Natural killer cell treated with Interleukin-12 subunit alpha and Interleukin-12 subunit beta and Interleukin-15 and Interleukin-18, amount 100 ng/mL, for 72 hours (primary cell): ENCODE measurements at regions not wholly inside any gene's neighbourhood (a gene's known extent, or its start where the extent isn't known, plus 50 kb on each side); places are given as distances from the start of the nearest gene placed in this dataset.
"Not testable (repeated sequence)": the region's sequence is repeated elsewhere in the genome, so short reads cannot be mapped to it uniquely, and the experiment has no call there.

Source experiments
- ATAC-seq, 2 donors: fragments of 150-1000 bp; cut with Tn5 transposase in 1 of 2; sonication (Bioruptor Pico), chemical (Tn5 transposase) in 1 of 2; 2 replicates each; pipeline ENCODE4 v1.10.0; 2021
- DNase-seq: peaks from one replicate; pipeline ENCODE4 v3.0.0; 2022; ENCODE audit warnings: low spot score
- H3K27ac Mint-ChIP-seq, 2 donors: 1 replicate in 1 of 2; 2 replicates in 1 of 2; pipeline ENCODE4 v1.8.0; 2022; ENCODE audit warnings: mixed read lengths in 2 of 2, mild to moderate bottlenecking in 1 of 2, moderate library complexity in 1 of 2
- H3K27me3 Mint-ChIP-seq, 2 donors: 1 replicate in 1 of 2; 2 replicates in 1 of 2; pipeline ENCODE4 v1.8.0; 2022; ENCODE audit warnings: mixed read lengths in 2 of 2
- H3K36me3 Mint-ChIP-seq: one replicate; pipeline ENCODE4 v1.8.0; 2022; ENCODE audit warnings: mixed read lengths
- H3K4me1 Mint-ChIP-seq, 2 donors: 1 replicate in 1 of 2; 2 replicates in 1 of 2; pipeline ENCODE4 v1.8.0; 2022; ENCODE audit warnings: low read depth in 2 of 2, mixed read lengths in 2 of 2, mild to moderate bottlenecking in 1 of 2
- H3K4me3 Mint-ChIP-seq: one replicate; pipeline ENCODE4 v1.8.0; 2022; ENCODE audit warnings: mixed read lengths
- H3K9me3 Mint-ChIP-seq: 2 replicates; pipeline ENCODE4 v1.8.0; 2022; ENCODE audit warnings: mixed read lengths

GRCh38 chr2:34252111-34252510 lies 653.0 kb upstream of the FAM98A start:
- no peaks in the 10 kb centered on the region for H3K36me3 Mint-ChIP-seq
- DNase-seq (no peak), ATAC-seq (no peak)
- peaks cover 7% of the 10 kb centered on the region for H3K9me3 Mint-ChIP-seq
- H3K27ac Mint-ChIP-seq, result no peak overlapping the region
- no peak overlapping the region for H3K4me3 Mint-ChIP-seq
- H3K4me1 Mint-ChIP-seq, result no peaks in the 10 kb centered on the region
- no peaks in the 10 kb centered on the region for H3K27me3 Mint-ChIP-seq

DNA sequence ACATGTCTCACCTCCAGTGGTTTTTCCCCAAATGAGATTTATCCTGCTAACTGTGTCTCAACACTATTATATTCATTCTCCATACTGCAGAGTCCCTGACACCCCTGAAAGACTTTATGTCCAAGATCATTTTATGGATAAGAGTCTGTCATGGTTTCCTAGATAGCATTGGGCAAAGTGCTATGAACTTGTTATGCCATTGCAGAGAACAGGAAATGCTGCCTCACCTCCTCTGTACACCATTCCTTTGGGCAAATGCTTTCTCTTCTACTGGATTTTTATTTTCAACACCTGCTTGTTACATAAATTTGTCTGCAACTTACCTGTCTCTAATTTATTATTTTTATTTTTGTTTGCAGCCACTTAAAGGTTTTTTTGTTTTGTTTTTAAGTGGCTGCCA lies 652.5 kb upstream of the FAM98A start:
- no peaks in the 10 kb centered on the region for H3K27me3 Mint-ChIP-seq
- peaks cover 7% of the 10 kb centered on the region for H3K9me3 Mint-ChIP-seq
- H3K36me3 Mint-ChIP-seq, result no peaks in the 10 kb centered on the region
- no peaks in the 10 kb centered on the region for H3K4me1 Mint-ChIP-seq
- no peak overlapping the region for H3K27ac Mint-ChIP-seq
- H3K4me3 Mint-ChIP-seq, result no peak overlapping the region
- ATAC-seq (no peak), DNase-seq (no peak)

GRCh38 chr2:34244195-34244594 lies 645.1 kb upstream of the FAM98A start:
- no peaks in the 10 kb centered on the region for H3K36me3 Mint-ChIP-seq
- no peak overlapping the region for H3K27ac Mint-ChIP-seq
- ATAC-seq, result no peak
- H3K4me1 Mint-ChIP-seq, result no peaks in the 10 kb centered on the region
- H3K4me3 Mint-ChIP-seq, result no peak overlapping the region
- DNase-seq, result no peak
- peaks cover 13% of the 10 kb centered on the region for H3K9me3 Mint-ChIP-seq
- no peaks in the 10 kb centered on the region for H3K27me3 Mint-ChIP-seq

GRCh38 chr2:34242763-34243123 lies 643.6 kb upstream of the FAM98A start:
- Mint-ChIP-seq H3K36me3 (no peaks in the 10 kb centered on the region), H3K27ac (no peak overlapping the region), H3K4me3 (no peak overlapping the region), H3K9me3 (peaks cover 13% of the 10 kb centered on the region), H3K4me1 (no peaks in the 10 kb centered on the region), H3K27me3 (no peaks in the 10 kb centered on the region)
- DNase-seq (no peak), ATAC-seq (no peak)

GRCh38 chr2:34241905-34242762 lies 643.0 kb upstream of the FAM98A start:
- Mint-ChIP-seq H3K4me3 (no peak overlapping the region), H3K36me3 (no peaks in the 10 kb centered on the region), H3K9me3 (peaks cover 13% of the 10 kb centered on the region), H3K4me1 (no peaks in the 10 kb centered on the region), H3K27me3 (no peaks in the 10 kb centered on the region), H3K27ac (no peak overlapping the region)
- no peak for ATAC-seq
- DNase-seq, result no peak

- no peak overlapping the region for H3K4me3 Mint-ChIP-seq
- H3K27me3 Mint-ChIP-seq, result no peaks in the 10 kb centered on the region
- no peak overlapping the region for H3K27ac Mint-ChIP-seq
- H3K4me1 Mint-ChIP-seq, result no peaks in the 10 kb centered on the region
- ATAC-seq (no peak), DNase-seq (no peak)
- peaks cover 18% of the 10 kb centered on the region for H3K9me3 Mint-ChIP-seq
- no peaks in the 10 kb centered on the region for H3K36me3 Mint-ChIP-seq
Observed at GRCh38 chr2:34239511-34239910, 640.4 kb upstream of the FAM98A start.

DNA sequence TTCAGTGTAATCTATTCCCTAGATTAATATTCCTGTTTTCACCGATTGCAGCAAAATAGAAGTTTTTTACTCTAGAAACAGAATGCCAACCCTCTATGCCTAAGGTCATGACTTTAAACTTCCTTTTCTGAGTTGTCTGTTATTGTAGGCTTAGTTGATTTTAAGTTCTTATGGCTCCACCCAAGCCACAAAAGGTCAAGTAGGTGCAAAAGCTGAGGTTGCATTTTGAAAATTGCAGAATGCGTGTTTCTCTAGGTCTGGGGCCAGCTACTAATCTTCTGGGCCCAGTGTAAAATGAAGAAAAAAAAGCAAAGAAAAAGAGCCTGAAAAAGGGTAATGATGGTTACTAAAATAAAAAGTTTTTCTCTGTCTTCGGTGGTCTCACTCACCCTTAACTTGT lies 635.7 kb upstream of the FAM98A start:
- Mint-ChIP-seq H3K4me3 (no peak overlapping the region), H3K4me1 (no peaks in the 10 kb centered on the region), H3K36me3 (no peaks in the 10 kb centered on the region), H3K9me3 (peaks cover 15% of the 10 kb centered on the region), H3K27ac (no peak overlapping the region), H3K27me3 (no peaks in the 10 kb centered on the region)
- ATAC-seq, result no peak
- DNase-seq, result no peak

- Mint-ChIP-seq H3K4me3 (no peak overlapping the region), H3K27ac (no peak overlapping the region), H3K27me3 (no peaks in the 10 kb centered on the region), H3K36me3 (no peaks in the 10 kb centered on the region), H3K9me3 (peaks cover 5% of the 10 kb centered on the region), H3K4me1 (no peaks in the 10 kb centered on the region)
- no peak for DNase-seq
- ATAC-seq, result no peak
Observed at GRCh38 chr2:34229998-34230397, 630.9 kb upstream of the FAM98A start.

- ATAC-seq (no peak), DNase-seq (no peak)
- Mint-ChIP-seq H3K9me3 (peaks cover 13% of the 10 kb centered on the region), H3K4me1 (no peaks in the 10 kb centered on the region), H3K27me3 (no peaks in the 10 kb centered on the region), H3K4me3 (no peak overlapping the region), H3K36me3 (peaks cover 6% of the 10 kb centered on the region), H3K27ac (no peak overlapping the region)
Observed at GRCh38 chr2:34215174-34215573, 616.1 kb upstream of the FAM98A start.

DNA sequence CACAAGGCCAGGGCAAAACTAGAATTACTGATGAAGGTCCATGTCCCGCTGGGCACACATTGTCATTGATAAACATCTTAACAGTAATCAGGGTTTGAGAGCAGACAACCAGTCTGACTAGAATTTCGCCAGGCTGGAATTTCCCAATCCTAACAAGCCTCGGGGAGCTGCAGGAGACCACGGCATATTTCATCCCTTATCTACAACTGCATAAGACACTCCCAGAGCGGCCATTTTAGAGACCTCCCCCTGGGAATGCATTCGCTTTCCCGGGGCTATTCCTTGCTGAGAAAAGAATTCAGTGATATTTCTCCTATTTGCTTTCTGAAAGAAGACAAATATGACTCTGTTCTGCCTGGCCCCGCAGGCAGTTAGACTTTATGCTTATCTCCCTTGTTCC lies 611.3 kb upstream of the FAM98A start:
- peaks cover 34% of the 10 kb centered on the region for H3K9me3 Mint-ChIP-seq
- H3K4me1 Mint-ChIP-seq, H3K4me3 Mint-ChIP-seq, DNase-seq, ATAC-seq, H3K27ac Mint-ChIP-seq, H3K27me3 Mint-ChIP-seq: not testable (repeated sequence)
- peaks cover 22% of the 10 kb centered on the region for H3K36me3 Mint-ChIP-seq

- no peaks in the 10 kb centered on the region for H3K27me3 Mint-ChIP-seq
- H3K9me3 Mint-ChIP-seq, result peaks cover 42% of the 10 kb centered on the region
- H3K36me3 Mint-ChIP-seq, result peaks cover 16% of the 10 kb centered on the region
- no peaks in the 10 kb centered on the region for H3K4me1 Mint-ChIP-seq
- H3K27ac Mint-ChIP-seq, result no peak overlapping the region
- ATAC-seq, result no peak
- DNase-seq, result no peak
- H3K4me3 Mint-ChIP-seq, result no peak overlapping the region
Observed at GRCh38 chr2:34204560-34204959, 605.5 kb upstream of the FAM98A start.

GRCh38 chr2:34201099-34201498 lies 602.0 kb upstream of the FAM98A start:
- H3K9me3 Mint-ChIP-seq, result peaks cover 35% of the 10 kb centered on the region
- H3K27ac Mint-ChIP-seq, result no peak overlapping the region
- ATAC-seq (no peak), DNase-seq (no peak)
- H3K36me3 Mint-ChIP-seq, result no peaks in the 10 kb centered on the region
- no peaks in the 10 kb centered on the region for H3K27me3 Mint-ChIP-seq
- no peaks in the 10 kb centered on the region for H3K4me1 Mint-ChIP-seq
- H3K4me3 Mint-ChIP-seq, result no peak overlapping the region

DNA sequence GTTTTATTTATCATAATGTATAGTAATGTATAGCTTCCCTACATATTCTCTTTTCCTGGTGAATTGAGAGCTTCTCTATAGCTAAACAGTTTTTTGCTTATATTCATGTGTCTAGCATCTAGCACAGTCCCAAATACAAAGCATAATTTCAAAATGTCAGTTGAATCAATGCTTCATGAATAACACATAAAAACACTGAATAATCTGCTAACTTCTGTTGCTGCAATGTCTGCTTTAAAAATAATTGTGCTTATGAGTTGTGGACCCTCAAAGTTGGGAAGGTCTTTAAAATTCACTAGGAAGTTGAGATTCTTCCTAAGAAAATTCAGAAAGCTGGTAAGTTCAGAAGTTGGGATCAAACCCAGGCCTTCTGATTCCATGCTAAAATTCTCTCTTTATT lies 600.9 kb upstream of the FAM98A start:
- Mint-ChIP-seq H3K27ac (no peak overlapping the region), H3K27me3 (no peaks in the 10 kb centered on the region), H3K36me3 (no peaks in the 10 kb centered on the region), H3K4me3 (no peak overlapping the region), H3K9me3 (peaks cover 34% of the 10 kb centered on the region), H3K4me1 (no peaks in the 10 kb centered on the region)
- no peak for ATAC-seq
- DNase-seq, result no peak

GRCh38 chr2:34193164-34193563 lies 594.1 kb upstream of the FAM98A start:
- DNase-seq (no peak), ATAC-seq (no peak)
- Mint-ChIP-seq H3K27ac (no peak overlapping the region), H3K27me3 (no peaks in the 10 kb centered on the region), H3K9me3 (peaks cover 25% of the 10 kb centered on the region), H3K4me3 (no peak overlapping the region), H3K36me3 (no peaks in the 10 kb centered on the region), H3K4me1 (no peaks in the 10 kb centered on the region)
